Neural progenitor cell (in vitro differentiated cells): ENCODE measurements at regions not wholly inside any gene's neighbourhood (a gene's known extent, or its start where the extent isn't known, plus 50 kb on each side); places are given as distances from the start of the nearest gene placed in this dataset.

ENCODE experiments used
- CTCF ChIP-seq: fragments of 200-600 bp; sonication (generic); IDR thresholded peaks from 2 replicates; pipeline ENCODE4 v1.5.1; 2017; ENCODE audit warnings: antibody characterized with exemption, mild to moderate bottlenecking
- EZH2 ChIP-seq: fragments of 200-600 bp; sonication (generic); IDR thresholded peaks from 2 replicates; pipeline ENCODE4 v1.6.1; 2017; ENCODE audit warnings: antibody characterized with exemption, mild to moderate bottlenecking, moderate library complexity
- EZH2phosphoT487 ChIP-seq: fragments of 200-600 bp; sonication (generic); IDR thresholded peaks from 2 replicates; pipeline ENCODE4 v1.6.1; 2017; ENCODE audit warnings: antibody characterized with exemption

DNA sequence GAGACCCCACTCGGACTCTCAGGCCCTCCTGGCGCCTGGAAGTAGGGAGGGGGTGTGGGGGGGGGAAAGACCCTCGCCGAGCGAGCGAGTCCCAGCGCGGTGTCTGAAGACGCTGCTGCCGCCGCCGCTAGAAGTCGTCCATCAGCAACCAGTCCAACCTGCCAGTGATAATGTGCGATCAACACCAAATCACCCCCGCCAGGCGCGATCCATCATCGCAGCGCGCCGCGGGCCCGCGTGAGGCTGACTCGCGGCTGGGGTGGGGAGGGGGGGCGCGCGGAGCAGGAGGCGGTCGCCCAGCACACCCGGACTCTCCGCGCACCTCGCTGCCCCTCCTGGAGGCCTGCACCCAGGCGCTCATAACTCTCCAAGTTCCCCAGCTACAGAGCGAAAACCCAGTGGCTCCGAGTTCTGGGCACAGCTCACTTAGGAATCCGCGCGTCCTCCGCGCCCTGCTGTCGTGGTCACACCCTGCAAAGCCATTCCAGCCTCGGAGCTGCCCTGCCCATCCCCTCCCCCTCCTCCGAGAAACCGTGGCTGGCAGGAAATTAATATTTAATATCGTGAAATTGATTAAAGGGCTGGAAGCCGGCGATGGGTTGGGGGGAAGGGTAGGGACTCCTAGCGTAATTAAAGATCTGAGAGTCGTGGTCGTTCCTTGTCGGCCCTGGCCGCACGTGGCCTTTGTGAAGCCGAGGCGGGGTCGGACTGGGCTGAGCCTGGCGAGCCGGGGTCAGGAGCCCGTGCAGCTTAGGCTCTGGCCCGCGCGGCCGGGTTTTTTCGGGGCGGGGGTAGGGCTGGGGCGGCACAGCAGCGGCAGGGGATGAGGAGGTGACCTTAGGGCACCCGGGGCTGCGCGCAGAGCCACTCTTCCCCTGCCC lies 58.1 kb upstream of the BCOR start:
- TF ChIP-seq EZH2, result peak; percentile 6
- TF ChIP-seq CTCF, result no peak
- TF ChIP-seq EZH2phosphoT487, result peak; percentile 2
